Effector CD4-positive, alpha-beta T cell (primary cell): ENCODE measurements at regions not wholly inside any gene's neighbourhood (a gene's known extent, or its start where the extent isn't known, plus 50 kb on each side); places are given as distances from the start of the nearest gene placed in this dataset.

Experiments
- DNase-seq: peaks from one replicate; pipeline ENCODE4 v3.0.0-alpha.2; 2020

DNA sequence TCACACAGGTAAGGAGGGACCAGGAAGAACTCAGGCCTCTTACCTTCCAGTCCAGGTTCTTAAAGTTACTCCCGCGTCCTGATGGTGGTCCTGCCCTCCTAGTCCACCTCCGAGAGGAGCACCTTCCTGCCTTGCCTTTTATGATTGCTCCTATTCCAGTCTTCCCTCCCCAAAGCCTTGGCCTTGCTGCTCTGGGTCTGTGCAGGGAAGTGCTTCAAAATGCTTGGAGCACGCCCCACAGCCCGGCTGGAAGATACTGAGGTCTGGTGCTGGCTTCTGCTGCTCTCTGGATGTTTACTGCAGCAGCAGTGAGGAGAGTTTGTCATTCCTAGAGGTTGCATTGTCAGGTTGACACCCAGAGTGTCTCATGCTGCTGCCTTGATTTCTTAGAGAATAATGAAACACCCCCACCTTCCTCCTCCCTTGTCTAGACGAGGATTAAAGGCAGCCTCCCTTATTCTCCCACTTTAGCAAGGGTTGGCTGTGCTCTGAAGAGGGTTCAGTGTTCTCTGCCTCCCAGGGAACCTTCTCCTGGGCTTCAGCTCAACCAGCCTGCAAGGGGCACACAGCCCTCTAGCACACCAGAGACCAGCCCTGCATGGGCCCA lies 142.2 kb upstream of the CACNA1E start:
- DNase-seq, result no peak

DNA sequence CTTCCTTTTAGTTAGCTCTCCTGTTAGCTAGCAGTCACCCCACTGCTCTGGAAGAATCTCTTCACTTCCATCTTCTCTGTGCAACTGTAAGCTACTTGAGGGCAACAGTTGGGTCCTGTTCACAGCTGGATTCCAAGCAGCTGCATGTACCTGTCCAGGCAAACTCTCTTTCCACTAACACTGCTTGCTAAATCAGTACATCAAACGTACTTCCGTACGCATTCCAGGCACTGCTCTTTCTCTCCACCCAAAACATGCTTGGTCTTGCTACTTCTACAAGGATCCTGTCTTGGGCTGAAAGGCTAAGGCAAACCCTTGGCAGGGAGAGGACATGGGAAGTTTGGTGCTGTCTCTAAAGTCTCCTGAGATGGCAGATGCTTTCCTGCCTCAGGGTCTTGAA lies 139.2 kb upstream of the CACNA1E start:
- no peak for DNase-seq

- DNase-seq, result no peak
These were observed 138.2 kb upstream of the CACNA1E start for GRCh38 chr1:181345146-181345545.

DNA sequence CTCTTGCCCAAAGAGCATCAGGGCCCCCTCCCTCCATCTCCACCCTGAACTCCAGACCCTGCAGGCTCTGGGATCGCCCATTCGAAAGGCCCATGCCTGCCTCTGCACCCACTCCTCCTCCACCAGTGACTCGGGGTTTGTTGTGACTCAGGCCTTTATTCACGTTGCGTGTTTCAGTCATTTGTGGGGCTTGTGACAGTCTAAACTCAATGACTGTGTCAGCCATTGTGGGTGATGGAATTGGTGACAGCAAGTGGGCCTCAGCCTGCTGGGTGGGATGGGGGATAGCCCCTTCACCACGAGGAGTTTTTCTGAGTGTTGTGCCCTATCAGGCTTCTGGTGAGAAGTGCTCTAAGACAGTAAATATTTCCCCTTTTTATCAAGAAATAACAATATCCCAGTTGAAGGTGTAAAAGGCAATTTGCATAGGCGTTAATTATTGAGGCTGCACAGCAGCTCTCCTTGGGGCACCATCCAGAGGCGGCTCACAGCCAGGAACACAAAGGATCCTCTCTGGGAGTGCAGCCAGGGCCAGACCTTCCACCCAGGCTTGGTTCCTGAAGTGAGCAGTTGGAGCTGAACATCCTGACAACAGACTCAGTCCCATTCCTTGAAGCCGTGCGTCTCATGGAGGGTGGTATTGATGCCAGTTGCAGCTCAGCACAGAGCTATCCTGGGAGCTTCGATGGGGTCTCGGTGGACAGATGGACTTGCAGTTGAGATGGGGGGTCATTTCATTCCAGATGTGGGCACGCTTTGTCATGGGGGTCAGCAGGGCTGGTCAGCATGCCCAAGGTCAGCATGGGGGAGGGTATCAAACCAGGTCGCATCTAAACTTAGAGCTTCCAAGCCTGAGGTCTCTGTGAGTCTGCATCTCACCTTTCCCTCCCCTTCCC lies 135.6 kb upstream of the CACNA1E start:
- no peak for DNase-seq

GRCh38 chr1:181349512-181349911 lies 133.8 kb upstream of the CACNA1E start:
- no peak for DNase-seq

GRCh38 chr1:181350131-181350530 lies 133.2 kb upstream of the CACNA1E start:
- no peak for DNase-seq

GRCh38 chr1:181351740-181352139 lies 131.6 kb upstream of the CACNA1E start:
- no peak for DNase-seq

- DNase-seq, result no peak
These were observed 130.6 kb upstream of the CACNA1E start for GRCh38 chr1:181352695-181353094.

- no peak for DNase-seq
These were observed 129.8 kb upstream of the CACNA1E start for GRCh38 chr1:181353526-181353925.

GRCh38 chr1:181354865-181355264 lies 128.5 kb upstream of the CACNA1E start:
- DNase-seq, result no peak

GRCh38 chr1:181356505-181357340 lies 126.6 kb upstream of the CACNA1E start:
- no peak for DNase-seq

- no peak for DNase-seq
These were observed 124.3 kb upstream of the CACNA1E start for GRCh38 chr1:181359012-181359411.

- DNase-seq, result no peak
These were observed 118.5 kb upstream of the CACNA1E start for GRCh38 chr1:181364801-181365200.

DNA sequence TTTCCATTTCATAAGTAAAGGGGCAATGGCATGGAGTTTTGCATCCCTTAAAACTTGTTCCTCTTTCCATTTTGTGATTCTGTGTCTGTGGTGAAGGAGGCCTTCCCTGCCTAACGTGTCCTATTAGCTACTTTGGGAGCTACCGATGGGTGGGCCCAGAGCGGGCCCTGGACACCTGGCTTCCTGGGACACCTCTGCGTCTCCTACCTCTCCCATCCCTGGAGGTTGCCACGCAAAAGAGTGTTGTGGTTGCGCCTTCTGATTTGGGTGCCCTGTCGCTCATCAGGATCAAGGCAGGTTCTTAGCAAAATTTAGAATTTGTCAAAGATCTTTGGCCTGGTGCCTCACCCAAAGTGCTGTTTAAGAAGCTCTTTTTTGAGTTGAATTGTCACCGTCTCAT lies 116.4 kb upstream of the CACNA1E start:
- DNase-seq, result no peak

GRCh38 chr1:181369416-181369815 lies 113.9 kb upstream of the CACNA1E start:
- DNase-seq, result no peak

GRCh38 chr1:181383695-181384094 lies 99.6 kb upstream of the CACNA1E start:
- no peak for DNase-seq

DNA sequence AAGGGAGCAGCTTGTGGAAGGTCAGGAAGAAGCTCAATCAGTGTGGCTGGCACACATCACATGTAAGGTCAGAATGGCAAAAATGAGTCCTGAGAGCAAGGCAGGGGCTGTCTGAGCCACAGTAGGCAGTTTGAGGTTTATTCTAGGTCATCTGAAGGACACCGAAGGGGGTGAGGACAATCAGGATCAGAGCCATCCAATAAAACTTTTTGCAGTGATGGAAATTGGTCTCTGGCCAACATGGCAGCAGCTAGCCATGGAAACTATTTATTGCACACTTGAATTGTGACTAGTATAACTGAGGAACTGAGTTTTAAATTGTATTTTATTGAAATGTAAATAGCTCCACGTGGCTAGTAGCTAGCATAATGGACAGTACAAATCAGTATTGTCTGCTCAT lies 97.0 kb upstream of the CACNA1E start:
- DNase-seq, result no peak

DNA sequence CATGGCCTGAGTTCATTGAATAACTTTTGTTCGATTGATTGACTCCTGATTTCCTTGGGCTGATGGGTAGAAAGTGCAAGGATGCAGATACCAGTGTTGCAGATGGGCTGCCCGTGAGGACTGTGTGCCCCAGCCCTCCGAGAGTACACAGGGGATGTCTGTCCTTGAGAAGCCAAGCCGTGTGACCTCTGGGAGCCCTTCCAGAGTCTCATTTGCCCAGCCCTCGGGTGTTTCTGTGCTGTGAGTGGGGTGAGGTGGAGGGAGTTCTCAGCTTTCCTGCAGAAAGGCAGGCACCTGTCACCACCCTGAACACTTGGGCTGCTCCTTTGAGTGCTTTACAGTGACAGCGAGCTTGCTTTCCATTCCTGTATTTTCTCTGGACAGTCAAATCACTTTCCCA lies 96.4 kb upstream of the CACNA1E start:
- no peak for DNase-seq

GRCh38 chr1:181387702-181388101 lies 95.6 kb upstream of the CACNA1E start:
- no peak for DNase-seq

DNA sequence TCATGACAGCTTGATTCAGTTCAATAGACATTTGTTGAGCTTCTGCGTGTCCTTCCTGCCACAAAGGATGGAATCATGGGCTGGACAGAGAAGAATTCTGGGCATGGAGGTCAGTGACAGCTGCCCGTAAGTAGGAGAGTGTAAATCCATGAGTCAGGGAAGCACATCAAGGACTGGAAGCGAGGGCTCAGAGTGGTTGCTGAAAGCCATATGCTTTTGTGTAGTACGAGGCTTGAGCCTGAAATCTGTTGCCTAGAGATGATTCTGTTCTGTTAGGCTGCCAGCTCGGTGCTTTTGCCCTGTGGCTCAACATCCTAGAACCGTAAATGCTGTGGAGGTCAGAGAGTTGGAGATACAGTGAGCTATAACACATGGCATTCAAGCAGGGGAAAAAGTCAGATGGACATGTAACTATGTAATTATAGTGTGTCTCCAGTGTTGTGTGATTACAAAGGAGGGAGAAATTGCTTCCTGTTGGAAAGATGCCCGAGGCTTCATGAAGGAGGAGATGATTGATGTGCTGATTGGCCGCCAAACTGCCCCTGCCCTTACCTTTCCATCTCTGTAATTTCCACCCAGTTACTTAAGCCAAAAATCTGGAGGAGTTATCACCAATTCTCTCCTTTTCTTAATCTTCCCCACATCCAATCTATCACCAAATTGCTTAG lies 92.8 kb upstream of the CACNA1E start:
- no peak for DNase-seq

- no peak for DNase-seq
These were observed 91.9 kb upstream of the CACNA1E start for GRCh38 chr1:181391301-181391900.

DNA sequence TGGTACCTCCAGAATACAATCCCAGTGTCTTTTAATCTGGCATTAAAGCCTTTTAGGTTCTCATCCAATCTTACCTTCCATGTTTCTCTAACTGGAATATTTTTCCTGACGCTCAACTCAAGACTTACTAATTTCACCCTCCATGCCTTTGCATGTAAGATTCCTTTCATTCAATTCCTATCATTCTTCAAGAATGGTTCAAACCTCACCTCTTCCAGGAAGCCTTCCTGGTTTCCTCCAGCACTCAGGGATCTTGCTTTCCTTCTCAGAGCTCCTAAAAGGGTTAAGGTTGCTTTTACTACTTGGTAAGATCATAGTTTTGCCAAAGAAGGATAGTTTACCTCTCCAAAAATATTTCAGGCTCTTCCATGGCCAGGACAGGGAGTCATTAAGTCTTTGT lies 91.2 kb upstream of the CACNA1E start:
- no peak for DNase-seq
